GM13976 (cell line): ENCODE measurements at regions not wholly inside any gene's neighbourhood (a gene's known extent, or its start where the extent isn't known, plus 50 kb on each side); places are given as distances from the start of the nearest gene placed in this dataset.

Experiments
- DNase-seq: peaks from one replicate; pipeline ENCODE4 v3.0.0; 2012; ENCODE audit warnings: low spot score
- in situ Hi-C: fragments of 300-500 bp; cut with MboI; formaldehyde crosslinking; loops from one replicate; pipeline ENCODE4 v1.12.0; 2022; ENCODE audit warnings: low sequenced_read_pairs, mixed read lengths, inconsistent platforms; ENCODE audit not compliant: unreplicated experiment
- TF ChIP-seq, protein P1 (sequence below): IDR thresholded peaks from 2 replicates; pipeline ENCODE4 v1.5.1; 2012; ENCODE audit warnings: borderline replicate concordance, mild to moderate bottlenecking; ENCODE audit not compliant: insufficient read depth; ENCODE audit errors: extremely low read depth, missing control alignments, control extremely low read depth

- DNase-seq, result no peak
- TF ChIP-seq, protein P1, sequence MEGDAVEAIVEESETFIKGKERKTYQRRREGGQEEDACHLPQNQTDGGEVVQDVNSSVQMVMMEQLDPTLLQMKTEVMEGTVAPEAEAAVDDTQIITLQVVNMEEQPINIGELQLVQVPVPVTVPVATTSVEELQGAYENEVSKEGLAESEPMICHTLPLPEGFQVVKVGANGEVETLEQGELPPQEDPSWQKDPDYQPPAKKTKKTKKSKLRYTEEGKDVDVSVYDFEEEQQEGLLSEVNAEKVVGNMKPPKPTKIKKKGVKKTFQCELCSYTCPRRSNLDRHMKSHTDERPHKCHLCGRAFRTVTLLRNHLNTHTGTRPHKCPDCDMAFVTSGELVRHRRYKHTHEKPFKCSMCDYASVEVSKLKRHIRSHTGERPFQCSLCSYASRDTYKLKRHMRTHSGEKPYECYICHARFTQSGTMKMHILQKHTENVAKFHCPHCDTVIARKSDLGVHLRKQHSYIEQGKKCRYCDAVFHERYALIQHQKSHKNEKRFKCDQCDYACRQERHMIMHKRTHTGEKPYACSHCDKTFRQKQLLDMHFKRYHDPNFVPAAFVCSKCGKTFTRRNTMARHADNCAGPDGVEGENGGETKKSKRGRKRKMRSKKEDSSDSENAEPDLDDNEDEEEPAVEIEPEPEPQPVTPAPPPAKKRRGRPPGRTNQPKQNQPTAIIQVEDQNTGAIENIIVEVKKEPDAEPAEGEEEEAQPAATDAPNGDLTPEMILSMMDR, result no peak
- in situ Hi-C loops, result no loop called here
These were observed 446.2 kb upstream of the TRPC7 start for GRCh38 chr5:136811551-136811950.

DNA sequence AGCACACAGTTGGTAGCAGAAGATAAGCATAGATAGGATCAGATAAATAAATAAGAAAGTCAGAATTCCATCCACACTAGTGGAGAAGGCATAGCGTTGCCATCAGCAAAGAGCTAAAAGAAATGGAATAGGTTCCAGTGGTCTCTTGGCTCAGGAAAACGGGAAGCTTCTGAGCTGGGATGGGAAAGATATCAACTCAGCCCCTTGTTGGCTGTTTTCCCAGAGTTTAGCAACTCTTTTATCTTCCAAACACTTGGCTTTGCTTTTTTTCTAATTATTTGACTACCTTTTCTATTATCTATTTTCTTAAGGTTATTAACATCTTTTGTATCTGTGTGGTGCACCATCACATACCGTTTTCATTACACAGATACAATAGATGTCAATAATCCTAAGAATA is 445.7 kb upstream of the TRPC7 start:
- TF ChIP-seq, protein P1, result no peak
- in situ Hi-C loops, result no loop called here
- DNase-seq, result no peak

GRCh38 chr5:136810261-136810801 is 445.0 kb upstream of the TRPC7 start:
- in situ Hi-C loops, result no loop called here
- TF ChIP-seq, protein P1, result no peak
- no peak for DNase-seq

DNA sequence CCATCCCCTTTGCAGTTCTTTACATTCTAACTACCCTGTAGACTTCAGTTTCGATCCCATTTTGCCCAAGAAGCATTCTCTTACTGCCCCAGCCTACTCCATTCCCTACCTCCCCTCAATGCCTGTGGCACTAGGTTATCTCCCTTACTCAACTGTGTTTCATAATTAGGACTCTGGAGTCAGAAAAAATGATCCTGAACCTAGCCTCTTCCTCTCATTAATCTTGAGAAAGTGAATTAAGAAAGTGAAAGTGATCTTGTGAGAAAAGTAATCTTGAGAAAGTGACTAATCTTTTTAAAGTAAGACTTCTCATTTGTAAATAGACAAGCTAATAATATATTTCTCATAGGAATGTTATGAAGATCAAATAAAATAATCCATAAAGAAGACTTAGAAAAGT is 444.0 kb upstream of the TRPC7 start:
- no peak for DNase-seq
- in situ Hi-C loops, result no loop called here
- TF ChIP-seq, protein P1, result no peak

GRCh38 chr5:136808756-136809155 is 443.4 kb upstream of the TRPC7 start:
- in situ Hi-C loops, result no loop called here
- no peak for DNase-seq
- TF ChIP-seq, protein P1, result no peak

DNA sequence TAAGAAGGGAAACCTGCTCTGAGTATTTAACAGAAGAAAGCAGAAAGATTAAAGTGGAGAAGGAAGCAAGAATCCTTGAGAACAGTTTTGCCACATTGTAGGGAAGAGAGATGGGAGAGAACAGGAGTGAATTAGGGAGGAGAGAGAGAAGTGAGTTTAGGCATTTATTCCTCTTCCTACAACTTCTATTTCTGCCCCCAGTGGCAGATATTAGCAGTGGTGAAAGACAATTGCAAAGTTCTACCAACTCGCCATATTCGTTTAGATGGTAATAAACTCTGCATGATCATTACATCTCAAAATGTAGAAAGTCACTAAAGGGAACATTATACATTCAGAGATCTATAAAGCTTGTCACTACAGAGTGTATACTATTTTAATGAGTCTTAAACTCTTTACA is 440.1 kb upstream of the TRPC7 start:
- TF ChIP-seq, protein P1, result no peak
- no peak for DNase-seq
- in situ Hi-C loops, result no loop called here

DNA sequence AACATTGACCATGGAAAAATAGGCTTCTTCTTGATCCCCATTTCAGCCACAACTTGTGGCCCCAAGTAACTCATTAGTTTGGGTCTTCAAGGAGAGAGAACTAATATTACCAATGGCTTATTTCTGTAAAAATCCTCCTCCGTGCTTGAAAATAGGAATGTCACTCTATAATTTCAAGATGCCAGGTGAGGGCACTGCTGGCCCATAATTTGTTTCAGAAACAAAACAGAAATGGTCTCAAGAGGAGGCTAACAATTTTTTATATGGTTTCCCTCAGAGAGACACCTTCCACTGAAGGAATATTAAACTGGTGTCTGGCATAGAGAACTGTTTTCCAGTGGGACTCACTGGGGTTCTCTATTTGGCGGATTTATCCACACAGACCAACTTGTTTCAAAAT is 437.0 kb upstream of the TRPC7 start:
- TF ChIP-seq, protein P1, result no peak
- in situ Hi-C loops, result no loop called here
- no peak for DNase-seq
